H54 (cell line): ENCODE measurements at regions not wholly inside any gene's neighbourhood (a gene's known extent, or its start where the extent isn't known, plus 50 kb on each side); places are given as distances from the start of the nearest gene placed in this dataset.

Source experiments
- DNase-seq: peaks from one replicate; pipeline ENCODE4 v3.0.0; 2011; ENCODE audit warnings: low spot score, mixed read lengths; ENCODE audit not compliant: insufficient read length
- FAIRE-seq: peaks from 3 replicates; lab custom pipeline; 2011; peaks lifted over from hg19 to GRCh38; lab: Jason Lieb, UNC
- POLR2A ChIP-seq: IDR thresholded peaks from 2 replicates; pipeline ENCODE4 v1.6.1; 2011; ENCODE audit warnings: low read depth, mild to moderate bottlenecking, low read length

GRCh38 chr10:104505521-104506042 is 135.5 kb upstream of the SORCS3 start:
- no peak for FAIRE-seq
- DNase-seq, result no peak
- TF ChIP-seq POLR2A, result no peak

GRCh38 chr10:104509981-104510380 is 131.1 kb upstream of the SORCS3 start:
- FAIRE-seq (no peak), DNase-seq (no peak)
- TF ChIP-seq POLR2A, result no peak

DNA sequence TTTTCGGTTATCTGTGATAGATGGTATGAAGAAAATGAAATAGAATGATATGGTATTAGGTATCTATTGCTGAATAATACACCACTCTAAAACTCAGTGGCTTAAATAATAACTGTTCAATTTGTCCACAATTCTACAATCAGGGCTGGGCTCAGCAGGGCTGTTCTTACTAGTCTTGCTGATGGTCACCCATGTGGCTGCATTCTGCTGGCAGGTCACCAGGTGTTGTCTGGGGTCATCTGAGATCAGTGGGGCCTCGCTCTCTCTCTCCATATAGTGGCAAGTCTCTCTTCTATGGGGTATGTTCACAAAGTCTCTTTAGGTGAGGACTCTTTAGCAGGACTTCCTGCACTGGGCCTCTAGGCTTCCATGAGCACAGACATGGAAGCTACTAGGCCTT is 130.4 kb upstream of the SORCS3 start:
- DNase-seq (no peak), FAIRE-seq (no peak)
- no peak for TF ChIP-seq POLR2A

DNA sequence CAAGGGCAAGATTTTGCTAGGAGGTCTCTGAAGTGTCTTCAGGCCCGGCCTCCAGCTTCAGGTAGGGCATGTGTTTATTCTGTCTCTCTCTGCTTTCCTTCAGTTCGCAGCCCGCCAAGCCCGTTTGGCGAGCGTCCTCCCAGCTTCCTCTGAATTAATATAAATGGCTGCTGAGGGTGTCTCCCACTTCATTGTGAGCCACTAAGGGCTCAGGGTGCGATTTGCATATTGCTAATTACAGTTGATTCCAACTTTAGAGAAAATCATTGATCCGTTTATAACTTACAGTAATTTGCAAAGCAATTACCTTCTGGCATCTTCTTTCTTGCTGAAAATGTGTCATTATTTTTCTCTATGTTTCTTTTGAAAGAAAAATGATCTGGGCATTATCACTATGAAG is 128.3 kb upstream of the SORCS3 start:
- no peak for DNase-seq
- FAIRE-seq, result no peak
- TF ChIP-seq POLR2A, result no peak

GRCh38 chr10:104515678-104516199 is 125.4 kb upstream of the SORCS3 start:
- DNase-seq (no peak), FAIRE-seq (no peak)
- no peak for TF ChIP-seq POLR2A

- no peak for TF ChIP-seq POLR2A
- DNase-seq (no peak), FAIRE-seq (no peak)
Observed at GRCh38 chr10:104516986-104517385, 124.1 kb upstream of the SORCS3 start.

DNA sequence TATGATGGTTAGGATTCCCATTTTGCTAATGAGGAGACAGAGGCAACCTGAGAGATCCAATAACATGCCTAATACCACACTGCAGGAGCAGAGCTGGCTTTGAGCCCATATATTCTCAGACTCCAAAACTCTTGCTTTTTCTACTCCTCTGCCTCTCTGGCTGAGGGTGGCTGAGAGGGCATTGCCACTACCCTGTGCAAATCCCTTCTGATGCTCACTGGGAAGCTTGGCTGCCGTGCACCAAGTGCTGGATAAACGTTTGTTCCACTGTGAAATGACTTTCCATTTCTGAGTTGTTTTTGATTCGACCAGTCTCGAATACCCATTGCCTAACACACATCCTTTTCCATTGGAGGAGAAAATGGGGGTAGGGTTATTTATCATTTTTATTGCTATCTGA is 123.1 kb upstream of the SORCS3 start:
- FAIRE-seq, result no peak
- DNase-seq, result no peak
- no peak for TF ChIP-seq POLR2A

DNA sequence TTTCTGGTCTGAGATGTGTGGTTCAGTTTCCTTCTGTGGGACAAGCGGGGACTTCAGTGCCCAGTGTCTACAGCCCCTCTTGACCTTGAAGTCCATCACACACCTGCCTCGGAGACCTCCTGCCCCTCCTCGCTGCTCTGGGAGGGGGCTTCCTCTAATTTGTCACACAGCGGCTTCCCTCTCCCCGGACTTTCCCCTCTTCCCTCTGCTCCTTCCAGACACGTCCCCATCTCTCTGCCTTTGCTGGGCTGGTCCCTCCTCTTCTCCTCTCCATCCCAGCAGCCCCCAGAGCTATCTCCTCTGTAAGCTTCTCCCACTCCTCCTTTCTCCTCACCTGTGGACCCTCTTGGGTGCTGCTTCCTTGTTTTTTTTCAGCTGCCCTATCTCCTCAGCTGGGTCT is 122.2 kb upstream of the SORCS3 start:
- TF ChIP-seq POLR2A, result no peak
- FAIRE-seq (no peak), DNase-seq (no peak)

DNA sequence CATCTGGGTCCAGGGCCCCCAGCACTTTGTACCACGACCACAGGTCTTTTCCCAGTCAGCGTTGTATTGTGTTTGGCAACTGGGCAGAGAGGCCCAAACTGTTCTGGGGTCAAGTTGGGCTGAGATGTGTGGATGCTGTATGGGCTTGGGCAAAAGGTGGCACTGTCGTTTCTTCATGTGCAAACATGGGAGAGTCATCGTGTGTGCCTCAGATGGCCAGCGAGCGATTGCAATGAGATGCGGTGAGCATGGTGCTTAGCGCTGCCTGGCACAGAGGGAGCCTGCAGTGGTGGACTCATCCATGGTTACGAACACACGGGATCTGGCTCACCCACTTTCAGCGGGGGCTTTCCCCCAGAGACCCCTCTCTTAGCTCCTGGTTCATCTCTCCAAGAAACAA is 120.4 kb upstream of the SORCS3 start:
- no peak for FAIRE-seq
- no peak for DNase-seq

DNA sequence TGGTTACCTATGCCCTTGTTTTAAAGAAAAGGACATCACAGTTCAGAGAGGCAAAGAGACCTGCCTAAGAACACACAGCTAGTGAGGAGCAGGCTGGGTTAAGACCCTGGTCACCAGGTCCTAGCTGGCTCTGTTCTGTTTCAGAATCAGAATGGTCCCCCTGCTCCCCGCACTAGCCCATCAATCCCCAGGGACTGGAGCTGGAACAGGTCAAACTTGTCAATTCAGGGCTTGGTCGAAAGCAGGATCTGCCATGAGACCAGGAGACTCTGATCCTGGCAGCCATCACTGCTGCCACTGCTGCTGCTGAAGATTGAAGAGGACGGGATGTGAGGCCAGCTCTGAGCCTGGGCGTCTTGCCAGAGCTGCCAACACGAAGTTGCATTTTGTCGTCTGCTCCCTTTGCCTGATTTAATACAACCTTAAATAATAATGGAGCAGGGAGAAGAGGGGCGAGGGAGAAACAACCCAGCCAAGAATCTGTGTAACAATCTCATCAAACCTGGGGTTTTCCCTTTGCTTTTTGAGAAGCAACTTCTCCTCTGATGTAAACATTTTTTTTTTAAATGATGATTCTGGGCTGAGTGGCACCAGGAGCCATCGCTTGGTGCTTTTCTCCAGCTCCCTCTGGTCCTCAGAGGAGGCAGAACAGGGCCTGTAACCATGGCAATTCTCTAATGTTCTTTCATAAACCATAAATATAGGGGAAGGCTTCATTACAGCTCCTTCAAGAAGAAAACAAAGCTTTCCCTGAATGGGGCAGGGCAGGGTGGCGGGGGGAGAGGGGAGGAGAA is 119.0 kb upstream of the SORCS3 start:
- FAIRE-seq (no peak), DNase-seq (no peak)
- no peak for TF ChIP-seq POLR2A

More for the DNA sequence above, 120.4 kb upstream of the SORCS3 start:
- no peak for TF ChIP-seq POLR2A

DNA sequence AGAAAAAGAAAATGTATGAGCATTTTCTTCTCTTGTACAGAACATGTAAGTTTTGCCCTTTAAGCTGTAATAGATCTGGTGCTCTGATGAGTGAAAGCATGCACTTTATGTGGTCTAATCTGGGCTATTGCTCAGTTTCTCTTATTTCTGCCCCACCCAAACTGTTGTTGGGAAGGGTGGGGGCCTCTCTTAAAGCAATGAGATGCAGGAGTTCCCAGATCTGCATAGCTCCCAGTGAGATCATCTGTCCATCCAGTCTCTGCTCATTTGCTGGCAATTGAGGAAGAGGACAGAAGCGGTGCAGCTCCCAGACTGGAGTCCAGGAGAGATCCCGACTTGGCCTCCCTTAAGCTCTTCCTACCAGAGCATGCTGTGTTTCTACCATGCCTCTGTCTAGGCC is 114.9 kb upstream of the SORCS3 start:
- no peak for FAIRE-seq
- DNase-seq, result no peak

GRCh38 chr10:104527013-104527412 is 114.1 kb upstream of the SORCS3 start:
- FAIRE-seq (no peak), DNase-seq (no peak)
- TF ChIP-seq POLR2A, result no peak

More for the DNA sequence above, 114.9 kb upstream of the SORCS3 start:
- no peak for TF ChIP-seq POLR2A

DNA sequence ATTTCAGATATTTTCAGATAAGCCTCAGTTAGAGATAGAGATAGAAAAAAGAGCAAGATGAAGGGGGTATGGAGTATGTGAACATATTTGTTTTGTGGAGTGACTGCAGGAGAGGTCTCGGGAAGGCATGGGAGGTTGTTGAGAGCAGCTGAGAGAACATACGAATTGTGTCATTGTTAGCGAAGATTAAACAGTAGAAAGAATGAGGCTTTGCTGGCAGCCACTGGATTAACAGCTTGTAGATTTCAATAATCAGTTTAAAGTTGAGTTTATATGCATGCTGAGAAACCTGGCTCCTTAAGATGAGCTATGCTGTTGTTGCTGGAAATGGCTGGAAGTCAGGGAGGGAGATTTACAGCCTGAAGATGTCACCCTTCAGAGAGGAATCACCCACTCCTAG is 100.9 kb upstream of the SORCS3 start:
- FAIRE-seq, result no peak
- no peak for TF ChIP-seq POLR2A

DNA sequence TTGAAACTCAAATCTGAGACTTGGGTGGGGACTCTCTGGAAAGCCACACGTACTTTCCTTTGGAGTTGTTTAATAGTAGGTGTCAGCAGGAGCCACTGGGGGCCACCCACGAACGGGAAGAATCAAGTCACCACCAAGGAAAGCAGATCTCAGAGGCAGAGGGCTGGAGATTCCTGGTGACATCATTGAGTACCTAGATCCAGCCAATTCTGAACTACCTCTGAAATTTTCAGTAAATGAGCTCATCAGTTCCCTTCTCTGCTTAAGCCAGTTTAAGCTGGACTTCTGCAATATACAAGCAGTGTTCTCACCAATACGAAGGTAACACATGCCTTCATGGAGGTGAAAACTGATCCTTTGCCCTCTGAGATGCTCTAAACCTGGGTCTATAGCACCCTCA is 99.3 kb upstream of the SORCS3 start:
- TF ChIP-seq POLR2A, result no peak
- DNase-seq, result no peak
- FAIRE-seq, result no peak

More for the DNA sequence above, 100.9 kb upstream of the SORCS3 start:
- no peak for DNase-seq

GRCh38 chr10:104546336-104546735 is 94.8 kb upstream of the SORCS3 start:
- FAIRE-seq (no peak), DNase-seq (no peak)
- no peak for TF ChIP-seq POLR2A
